ENCODE measurements at regions not wholly inside any gene's neighbourhood (a gene's known extent, or its start where the extent isn't known, plus 50 kb on each side); places are given as distances from the start of the nearest gene placed in this dataset.

DNA sequence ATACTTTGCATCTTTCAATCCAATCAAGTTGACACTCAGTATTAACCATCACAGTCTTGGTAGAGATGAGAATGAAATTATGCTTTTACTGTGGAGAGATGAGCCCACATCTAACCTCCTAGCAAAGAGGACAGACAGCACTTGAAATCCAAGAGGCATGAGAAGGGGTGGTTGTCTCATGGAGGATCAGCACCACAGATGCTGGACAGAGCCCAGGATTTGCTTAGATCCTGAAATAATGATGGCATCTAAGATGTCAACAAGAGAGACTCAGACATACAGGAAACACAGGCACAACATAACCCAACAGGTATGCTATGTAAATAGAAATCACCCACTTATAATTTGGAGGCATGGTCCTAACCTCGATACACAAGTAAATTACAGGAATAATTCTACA lies 74.3 kb upstream of the VCX2 start:
- no peak overlapping the region for H3K4me3 ChIP-seq (ENCODE audit: control insufficient read depth in 2 of 3, extremely low read depth in 1 of 3, insufficient read depth in 2 of 3, low read depth in 1 of 3, low read length in 3 of 3)
- no peak overlapping the region for H3K9ac ChIP-seq (ENCODE audit: control insufficient read depth, extremely low read depth, insufficient read depth, low read length)
- H3K4me2 ChIP-seq (ENCODE audit: control insufficient read depth, extremely low read depth, insufficient read depth, low read depth, low read length) = no peak overlapping the region
- no peak overlapping the region for H2AFZ ChIP-seq (ENCODE audit: control insufficient read depth, low read length)
- no peaks in the 10 kb centered on the region for H3K4me1 ChIP-seq (ENCODE audit: control insufficient read depth, extremely low read depth, insufficient read depth, low read length)
- H3K9me3 ChIP-seq (ENCODE audit: control insufficient read depth, low read depth, low read length) = no peaks in the 10 kb centered on the region
- H3K27ac ChIP-seq (ENCODE audit: control insufficient read depth, insufficient read depth, low read length) = no peak overlapping the region
- H3K79me2 ChIP-seq (ENCODE audit: control insufficient read depth, insufficient read depth, low read length) = no peaks in the 10 kb centered on the region
- no peaks in the 10 kb centered on the region for H3K27me3 ChIP-seq (ENCODE audit: control insufficient read depth, extremely low read depth, insufficient read depth, low read length)
- H3K9me1 ChIP-seq (ENCODE audit: control insufficient read depth, extremely low read depth, insufficient read depth, low read length) = no peaks in the 10 kb centered on the region
- H4K20me1 ChIP-seq (ENCODE audit: control insufficient read depth, extremely low read depth, insufficient read depth, low read length) = no peaks in the 10 kb centered on the region
- DNase-seq (ENCODE audit: low read depth, low spot score) (no peak), FAIRE-seq (no peak)
- TF ChIP-seq, protein P1, sequence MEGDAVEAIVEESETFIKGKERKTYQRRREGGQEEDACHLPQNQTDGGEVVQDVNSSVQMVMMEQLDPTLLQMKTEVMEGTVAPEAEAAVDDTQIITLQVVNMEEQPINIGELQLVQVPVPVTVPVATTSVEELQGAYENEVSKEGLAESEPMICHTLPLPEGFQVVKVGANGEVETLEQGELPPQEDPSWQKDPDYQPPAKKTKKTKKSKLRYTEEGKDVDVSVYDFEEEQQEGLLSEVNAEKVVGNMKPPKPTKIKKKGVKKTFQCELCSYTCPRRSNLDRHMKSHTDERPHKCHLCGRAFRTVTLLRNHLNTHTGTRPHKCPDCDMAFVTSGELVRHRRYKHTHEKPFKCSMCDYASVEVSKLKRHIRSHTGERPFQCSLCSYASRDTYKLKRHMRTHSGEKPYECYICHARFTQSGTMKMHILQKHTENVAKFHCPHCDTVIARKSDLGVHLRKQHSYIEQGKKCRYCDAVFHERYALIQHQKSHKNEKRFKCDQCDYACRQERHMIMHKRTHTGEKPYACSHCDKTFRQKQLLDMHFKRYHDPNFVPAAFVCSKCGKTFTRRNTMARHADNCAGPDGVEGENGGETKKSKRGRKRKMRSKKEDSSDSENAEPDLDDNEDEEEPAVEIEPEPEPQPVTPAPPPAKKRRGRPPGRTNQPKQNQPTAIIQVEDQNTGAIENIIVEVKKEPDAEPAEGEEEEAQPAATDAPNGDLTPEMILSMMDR (optimal IDR thresholded peaks at IDR 0.05 in 1 of 3, IDR thresholded peaks at IDR 0.05 in 1 of 3, conservative IDR thresholded peaks at IDR 0.05 in 1 of 3; ENCODE audit: extremely low read depth in 1 of 3, insufficient read depth in 2 of 3, low read length in 3 of 3) = no peak
- no peak for TF ChIP-seq EZH2 (IDR thresholded peaks at IDR 0.05; ENCODE audit: low read length)
- dilution Hi-C loops (cut with MboI; ENCODE audit: extremely low pct_ligation_motif_present, low sequenced_read_pairs) = no loop called here
- H3K36me3 ChIP-seq (ENCODE audit: control insufficient read depth in 2 of 2, extremely low read depth in 1 of 2, insufficient read depth in 2 of 2, low read length in 2 of 2) = no peaks in the 10 kb centered on the region

DNA sequence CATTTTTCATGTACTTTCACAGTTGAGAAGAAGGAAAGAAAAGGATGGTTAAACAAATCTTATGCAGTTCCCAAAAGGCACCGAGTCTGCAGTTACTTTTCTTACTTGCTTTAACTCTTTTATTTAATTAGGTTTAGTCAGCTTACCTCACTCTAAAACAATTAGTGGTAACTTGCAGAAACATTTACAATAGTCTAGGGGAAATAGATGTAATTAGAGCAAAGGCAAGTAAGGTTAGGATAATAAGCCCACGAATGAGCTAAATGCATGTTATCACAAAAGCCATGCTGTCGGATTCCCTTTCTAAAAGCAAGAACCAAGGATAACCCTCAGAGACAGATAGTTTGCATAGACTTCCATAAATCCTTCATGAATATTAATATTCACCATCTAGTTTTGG lies 82.0 kb upstream of the VCX2 start:
- TF ChIP-seq, protein P1 (optimal IDR thresholded peaks at IDR 0.05 in 1 of 3, IDR thresholded peaks at IDR 0.05 in 1 of 3, conservative IDR thresholded peaks at IDR 0.05 in 1 of 3; ENCODE audit: extremely low read depth in 1 of 3, insufficient read depth in 2 of 3, low read length in 3 of 3) = no peak
- no peak for TF ChIP-seq EZH2 (IDR thresholded peaks at IDR 0.05; ENCODE audit: low read length)
- H3K4me2 ChIP-seq (ENCODE audit: control insufficient read depth, extremely low read depth, insufficient read depth, low read depth, low read length) = no peak overlapping the region
- FAIRE-seq (no peak), DNase-seq (ENCODE audit: low read depth, low spot score) (no peak)
- no peaks in the 10 kb centered on the region for H3K9me1 ChIP-seq (ENCODE audit: control insufficient read depth, extremely low read depth, insufficient read depth, low read length)
- no peak overlapping the region for H2AFZ ChIP-seq (ENCODE audit: control insufficient read depth, low read length)
- H3K9me3 ChIP-seq (ENCODE audit: control insufficient read depth, low read depth, low read length) = no peaks in the 10 kb centered on the region
- H3K4me1 ChIP-seq (ENCODE audit: control insufficient read depth, extremely low read depth, insufficient read depth, low read length) = no peaks in the 10 kb centered on the region
- H3K9ac ChIP-seq (ENCODE audit: control insufficient read depth, extremely low read depth, insufficient read depth, low read length) = no peak overlapping the region
- H3K4me3 ChIP-seq (ENCODE audit: control insufficient read depth in 2 of 3, extremely low read depth in 1 of 3, insufficient read depth in 2 of 3, low read depth in 1 of 3, low read length in 3 of 3) = no peak overlapping the region
- dilution Hi-C loops (cut with MboI; ENCODE audit: extremely low pct_ligation_motif_present, low sequenced_read_pairs) = no loop called here
- no peaks in the 10 kb centered on the region for H4K20me1 ChIP-seq (ENCODE audit: control insufficient read depth, extremely low read depth, insufficient read depth, low read length)
- no peak overlapping the region for H3K27ac ChIP-seq (ENCODE audit: control insufficient read depth, insufficient read depth, low read length)
- H3K36me3 ChIP-seq (ENCODE audit: control insufficient read depth in 2 of 2, extremely low read depth in 1 of 2, insufficient read depth in 2 of 2, low read length in 2 of 2) = no peaks in the 10 kb centered on the region
- H3K27me3 ChIP-seq (ENCODE audit: control insufficient read depth, extremely low read depth, insufficient read depth, low read length) = no peaks in the 10 kb centered on the region
- no peaks in the 10 kb centered on the region for H3K79me2 ChIP-seq (ENCODE audit: control insufficient read depth, insufficient read depth, low read length)
